ENCODE measurements at regions not wholly inside any gene's neighbourhood (a gene's known extent, or its start where the extent isn't known, plus 50 kb on each side); places are given as distances from the start of the nearest gene placed in this dataset.

DNA sequence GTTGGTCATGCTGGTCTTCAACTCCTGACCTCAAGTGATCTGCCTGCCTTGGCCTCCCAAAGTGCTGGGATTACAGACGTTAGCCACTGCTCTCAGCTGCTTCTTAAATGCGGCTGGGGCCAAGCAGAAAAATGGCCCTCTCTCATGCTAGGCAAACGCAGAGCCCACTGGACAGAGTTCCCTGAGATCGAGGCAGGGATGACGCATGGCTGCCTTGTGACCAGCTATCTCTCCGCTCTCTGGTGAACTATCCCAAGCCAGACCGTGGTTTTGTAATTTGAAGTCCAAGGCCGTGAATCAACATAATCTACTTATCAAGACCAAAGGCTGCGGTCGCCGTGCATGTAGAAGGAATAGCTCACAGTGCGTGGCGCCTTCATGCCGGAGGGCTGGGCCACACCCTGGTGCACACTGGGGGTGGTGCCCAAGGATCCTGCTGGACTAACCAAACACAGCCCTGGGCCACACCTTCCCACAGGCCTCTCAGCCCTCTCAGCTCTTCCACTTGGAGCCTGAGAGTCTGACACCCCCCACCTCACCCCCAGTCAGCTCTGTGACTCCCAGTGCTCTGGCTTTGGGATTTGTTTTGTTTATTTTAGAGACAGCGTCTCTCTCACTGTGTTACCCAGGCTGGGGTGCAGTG lies 88.1 kb upstream of the CUX1 start:
- TF ChIP-seq, protein P1, sequence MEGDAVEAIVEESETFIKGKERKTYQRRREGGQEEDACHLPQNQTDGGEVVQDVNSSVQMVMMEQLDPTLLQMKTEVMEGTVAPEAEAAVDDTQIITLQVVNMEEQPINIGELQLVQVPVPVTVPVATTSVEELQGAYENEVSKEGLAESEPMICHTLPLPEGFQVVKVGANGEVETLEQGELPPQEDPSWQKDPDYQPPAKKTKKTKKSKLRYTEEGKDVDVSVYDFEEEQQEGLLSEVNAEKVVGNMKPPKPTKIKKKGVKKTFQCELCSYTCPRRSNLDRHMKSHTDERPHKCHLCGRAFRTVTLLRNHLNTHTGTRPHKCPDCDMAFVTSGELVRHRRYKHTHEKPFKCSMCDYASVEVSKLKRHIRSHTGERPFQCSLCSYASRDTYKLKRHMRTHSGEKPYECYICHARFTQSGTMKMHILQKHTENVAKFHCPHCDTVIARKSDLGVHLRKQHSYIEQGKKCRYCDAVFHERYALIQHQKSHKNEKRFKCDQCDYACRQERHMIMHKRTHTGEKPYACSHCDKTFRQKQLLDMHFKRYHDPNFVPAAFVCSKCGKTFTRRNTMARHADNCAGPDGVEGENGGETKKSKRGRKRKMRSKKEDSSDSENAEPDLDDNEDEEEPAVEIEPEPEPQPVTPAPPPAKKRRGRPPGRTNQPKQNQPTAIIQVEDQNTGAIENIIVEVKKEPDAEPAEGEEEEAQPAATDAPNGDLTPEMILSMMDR (IDR thresholded peaks at IDR 0.05): no peak
- DNase-seq (ENCODE audit: low spot score) (no peak), ATAC-seq (ENCODE audit: low FRiP score) (peak; percentile 16)

DNA sequence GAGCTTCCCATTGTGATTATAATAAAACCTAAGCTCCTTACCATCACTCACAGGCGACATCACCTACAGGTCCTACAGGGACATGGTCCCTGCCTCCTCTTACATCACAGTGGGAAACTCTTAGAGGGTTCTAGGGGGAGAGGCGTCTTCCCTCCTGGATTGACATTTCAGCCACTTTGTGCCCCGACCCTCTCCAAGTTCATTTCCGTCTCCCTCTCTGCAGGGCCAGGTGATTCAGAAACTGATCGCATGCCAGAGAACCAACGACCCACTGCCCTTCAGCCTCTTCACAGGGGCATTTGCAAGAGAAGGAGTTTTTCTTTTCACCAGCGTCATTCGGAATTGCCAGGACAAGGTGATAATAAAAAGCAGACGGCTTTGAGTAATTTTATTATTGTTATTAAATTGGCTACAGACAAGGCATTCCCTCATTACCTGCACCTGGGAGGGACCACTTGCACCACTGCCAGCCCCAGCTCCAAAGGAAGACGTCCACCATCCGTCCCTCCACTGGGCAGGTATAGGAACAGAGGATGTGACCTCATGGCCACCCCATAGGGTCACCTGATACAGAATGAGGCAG lies 85.8 kb upstream of the CUX1 start:
- no peak for DNase-seq (ENCODE audit: low spot score)
- no peak for ATAC-seq (ENCODE audit: low FRiP score)
- TF ChIP-seq, protein P1 (IDR thresholded peaks at IDR 0.05): no peak

DNA sequence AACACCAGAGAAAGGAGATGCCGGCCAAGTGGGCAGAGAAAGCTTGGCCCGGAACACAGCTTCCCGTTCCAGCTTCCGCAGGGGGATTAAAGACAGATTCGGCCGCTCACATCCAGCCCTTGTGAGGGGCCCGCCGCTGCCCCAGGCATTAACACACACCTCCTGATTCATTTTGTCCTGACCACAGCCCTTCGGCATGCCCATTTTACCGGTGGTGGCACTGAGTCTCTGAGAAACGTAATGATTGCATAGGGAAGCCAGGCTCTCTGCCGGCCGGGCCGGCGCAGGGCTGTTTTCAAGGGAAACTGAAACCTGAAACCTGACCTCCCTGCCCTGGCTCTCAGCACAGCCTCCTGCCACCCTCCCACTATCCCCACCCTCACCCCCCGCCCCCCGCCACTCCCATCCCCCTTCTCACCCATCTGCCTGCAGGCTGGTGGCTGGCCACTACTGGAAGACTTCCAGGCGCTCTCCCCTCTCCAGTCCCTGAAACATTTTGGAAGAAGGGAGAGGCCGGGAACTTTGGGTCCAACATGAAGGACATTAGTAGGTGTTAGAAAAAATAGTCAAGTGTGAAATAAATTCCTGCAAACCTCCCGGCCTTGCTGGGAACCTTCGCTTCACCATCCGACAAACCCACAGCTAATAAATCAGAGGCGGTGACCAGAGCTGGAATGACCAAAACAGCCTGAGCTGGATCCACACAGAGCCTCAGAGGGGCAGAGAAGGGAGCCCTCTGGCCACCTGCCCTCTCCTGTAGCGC lies 83.5 kb upstream of the CUX1 start:
- TF ChIP-seq, protein P1 (IDR thresholded peaks at IDR 0.05): no peak
- DNase-seq (ENCODE audit: low spot score) (no peak), ATAC-seq (ENCODE audit: low FRiP score) (peak; percentile 76)

DNA sequence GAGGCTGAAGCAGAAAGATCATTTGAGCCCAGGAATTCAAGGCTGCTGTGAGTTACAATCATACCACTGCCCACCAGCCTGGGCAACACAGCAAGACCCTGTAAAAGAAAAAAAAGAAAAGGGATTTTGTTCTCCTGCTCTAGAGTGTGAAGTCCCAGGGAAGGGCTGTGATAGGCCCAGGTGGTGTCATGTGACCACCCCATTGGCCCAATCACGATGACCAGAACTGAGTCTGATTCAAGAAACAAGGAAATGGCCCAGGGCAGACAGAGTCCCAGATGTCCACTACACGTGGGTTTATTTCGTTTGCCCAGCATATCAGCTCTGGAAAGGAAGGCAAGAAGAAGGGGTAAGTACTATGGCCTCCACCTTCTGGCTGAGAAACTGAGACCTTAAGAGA lies 81.3 kb upstream of the CUX1 start:
- ATAC-seq (ENCODE audit: low FRiP score): no peak
- no peak for DNase-seq (ENCODE audit: low spot score)

DNA sequence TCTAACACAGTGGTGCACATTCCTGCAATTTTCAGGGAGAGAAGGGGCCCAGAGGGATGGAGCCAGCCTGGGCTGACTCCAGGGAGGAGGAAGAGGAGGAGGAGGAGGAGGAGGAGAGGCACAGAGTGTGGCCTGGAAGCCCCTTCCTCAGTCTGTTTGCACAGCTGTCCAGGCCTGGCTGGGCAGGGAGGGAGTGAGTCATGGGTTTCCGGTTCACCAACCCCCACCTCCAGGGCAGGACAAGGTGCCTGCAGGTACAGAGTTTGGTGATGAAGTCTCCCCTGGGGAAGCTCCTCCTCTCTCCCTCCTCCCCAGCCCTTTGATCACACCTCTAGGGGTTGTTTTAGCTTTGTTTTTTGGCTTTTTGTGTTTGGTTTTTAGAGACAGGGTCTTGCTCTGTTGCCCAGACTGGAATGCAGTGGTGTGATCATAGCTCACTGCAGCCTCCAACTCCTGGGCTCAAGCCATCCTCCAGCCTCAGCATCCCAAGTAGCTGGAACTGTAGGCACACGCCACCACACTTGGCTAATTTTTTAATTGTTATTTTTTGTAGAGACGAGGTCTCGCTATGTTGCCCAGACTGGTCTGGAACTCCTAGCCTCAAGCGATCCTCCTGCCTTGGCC lies 77.5 kb upstream of the CUX1 start:
- ATAC-seq (ENCODE audit: low FRiP score) (no peak), DNase-seq (ENCODE audit: low spot score) (no peak)
- TF ChIP-seq, protein P1 (IDR thresholded peaks at IDR 0.05): no peak

More for the DNA sequence above, 81.3 kb upstream of the CUX1 start:
- TF ChIP-seq, protein P1 (IDR thresholded peaks at IDR 0.05): no peak

DNA sequence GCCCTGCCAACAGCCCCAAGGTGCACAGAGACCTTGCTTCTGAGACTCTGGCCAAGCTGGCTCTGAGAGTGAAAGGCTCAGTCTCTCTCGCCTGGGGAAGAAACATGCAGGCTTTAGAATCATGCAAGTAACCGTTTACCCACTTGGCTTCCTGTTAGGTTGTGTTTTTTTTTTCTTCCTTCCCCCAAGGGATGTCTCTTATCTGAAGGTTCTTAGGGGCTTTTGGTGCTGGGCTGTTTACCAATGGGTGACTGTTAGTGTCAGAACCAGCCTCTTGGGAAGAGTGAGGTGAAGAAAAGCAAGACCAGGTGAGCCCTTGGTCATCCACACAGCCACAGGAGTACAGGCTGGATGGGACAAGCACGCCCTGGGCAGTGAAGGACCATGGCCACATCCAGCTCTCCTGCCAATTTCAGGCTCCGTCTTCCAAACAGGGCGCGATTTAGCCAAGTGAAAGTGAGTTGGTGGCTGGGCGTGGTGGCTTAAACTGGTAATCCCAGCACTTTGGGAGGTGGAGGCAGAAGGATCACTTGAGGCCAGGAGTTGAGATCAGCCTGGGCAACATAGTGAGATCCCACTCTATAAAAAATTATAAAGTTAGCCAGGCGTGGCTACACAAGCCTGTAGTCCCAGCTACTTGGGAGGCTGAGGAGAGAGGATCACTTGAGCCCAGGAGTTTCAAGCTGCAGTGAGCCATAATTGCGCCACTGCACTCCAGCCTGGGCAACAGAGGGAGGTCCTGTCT lies 76.3 kb upstream of the CUX1 start:
- TF ChIP-seq, protein P1 (IDR thresholded peaks at IDR 0.05): no peak
- DNase-seq (ENCODE audit: low spot score) (no peak), ATAC-seq (ENCODE audit: low FRiP score) (no peak)
